Stomach (tissue), 4 donors: ENCODE measurements at regions not wholly inside any gene's neighbourhood (a gene's known extent, or its start where the extent isn't known, plus 50 kb on each side); places are given as distances from the start of the nearest gene placed in this dataset.

Experiments
- CTCF ChIP-seq, 7 experiments: fragments of 450-650 bp in 4 of 7; fragments of 200-600 bp in 3 of 7; sonication (generic) in 3 of 7; IDR thresholded peaks; one replicate each; pipeline ENCODE4 v1.5.1; 2016 to 2019; ENCODE audit warnings: antibody characterized with exemption in 7 of 7, control low read depth in 2 of 7, mild to moderate bottlenecking in 1 of 7
- EP300 ChIP-seq: sonication (generic); formaldehyde crosslinking; IDR thresholded peaks from one replicate; pipeline ENCODE4 v1.6.1; 2017; ENCODE audit warnings: antibody characterized with exemption
- POLR2A ChIP-seq, 4 donors: fragments of 450-650 bp; IDR thresholded peaks; one replicate each; pipeline ENCODE4 v1.6.1; 2016; ENCODE audit warnings: antibody characterized with exemption in 4 of 4, control low read depth in 2 of 4, mild to moderate bottlenecking in 1 of 4, moderate library complexity in 1 of 4

DNA sequence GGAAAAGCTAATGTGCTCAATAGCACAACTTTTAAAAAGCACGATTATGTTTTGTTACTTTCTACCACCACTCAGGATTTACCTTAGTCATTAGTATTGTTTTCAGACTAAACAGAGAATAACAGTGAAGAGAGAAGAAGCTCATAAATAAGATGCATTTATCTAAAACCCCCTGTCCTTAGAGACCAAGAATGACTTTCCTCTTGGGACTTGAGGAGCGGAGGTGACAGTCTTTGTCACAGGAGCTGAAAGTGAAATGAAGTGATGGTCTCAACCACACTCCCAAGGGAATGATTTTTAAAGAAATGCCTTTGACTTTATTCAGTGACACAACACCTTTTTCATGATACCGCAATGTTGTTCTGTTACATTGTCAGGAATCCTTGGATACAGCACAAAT, 190.6 kb upstream of the NBEA start:
- TF ChIP-seq POLR2A (IDR thresholded peaks at IDR 0.05) = no peak
- no peak for TF ChIP-seq EP300
- TF ChIP-seq CTCF (IDR thresholded peaks at IDR 0.05) = no peak
